GM18507 (cell line): ENCODE measurements at regions not wholly inside any gene's neighbourhood (a gene's known extent, or its start where the extent isn't known, plus 50 kb on each side); places are given as distances from the start of the nearest gene placed in this dataset.

Experiments
- DNase-seq: peaks from one replicate; pipeline ENCODE4 v3.0.0; 2011; ENCODE audit warnings: low read depth; ENCODE audit not compliant: insufficient read length; ENCODE audit errors: extremely low spot score
- FAIRE-seq: peaks from 2 replicates; lab custom pipeline; 2011; peaks lifted over from hg19 to GRCh38; lab: Jason Lieb, UNC

DNA sequence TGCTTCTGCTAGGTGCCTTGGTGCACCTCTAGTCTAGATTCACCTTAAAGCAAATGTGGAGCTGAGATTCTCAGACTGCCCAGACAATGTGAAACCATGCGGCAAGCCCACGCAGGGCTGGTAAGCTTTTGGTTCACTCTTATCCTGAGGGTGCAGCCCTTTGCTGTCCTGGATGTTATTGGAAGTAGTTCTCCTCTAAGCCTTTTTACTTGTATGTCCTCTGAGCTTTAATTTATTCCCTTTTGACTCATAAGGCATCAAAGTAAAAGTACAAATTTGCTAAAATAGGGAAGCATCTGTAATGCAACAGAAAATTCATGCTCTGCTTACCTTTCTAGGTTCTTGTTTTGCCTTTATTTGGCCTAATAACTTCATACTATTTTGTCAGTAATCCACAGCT lies 186.8 kb downstream of the MACC1 start:
- DNase-seq (no peak), FAIRE-seq (peak; percentile 79)

GRCh38 chr7:20026762-20027161 lies 190.4 kb downstream of the MACC1 start:
- DNase-seq (no peak), FAIRE-seq (no peak)

- no peak for DNase-seq
- FAIRE-seq, result peak; percentile 74
Observed at GRCh38 chr7:20021831-20022230, 195.4 kb downstream of the MACC1 start.

DNA sequence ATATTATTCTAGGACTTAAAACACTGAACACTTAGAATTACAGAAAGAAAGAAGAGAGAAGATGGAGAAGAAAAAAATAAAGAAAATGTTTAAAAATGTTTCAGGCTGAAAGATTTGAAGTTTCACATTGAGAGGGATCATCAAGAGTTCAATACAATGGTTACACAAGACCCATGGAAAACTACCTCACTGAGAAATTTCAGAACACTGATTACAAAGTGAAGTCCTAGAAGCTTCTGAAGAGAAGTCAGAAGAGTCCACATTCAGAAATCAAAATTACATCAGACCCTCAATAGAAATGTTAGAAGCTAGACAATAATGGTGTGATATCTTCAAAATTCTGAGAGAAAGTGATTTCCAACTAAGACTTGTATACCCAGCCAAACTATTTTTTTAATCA lies 196.1 kb downstream of the MACC1 start:
- no peak for DNase-seq
- no peak for FAIRE-seq

DNA sequence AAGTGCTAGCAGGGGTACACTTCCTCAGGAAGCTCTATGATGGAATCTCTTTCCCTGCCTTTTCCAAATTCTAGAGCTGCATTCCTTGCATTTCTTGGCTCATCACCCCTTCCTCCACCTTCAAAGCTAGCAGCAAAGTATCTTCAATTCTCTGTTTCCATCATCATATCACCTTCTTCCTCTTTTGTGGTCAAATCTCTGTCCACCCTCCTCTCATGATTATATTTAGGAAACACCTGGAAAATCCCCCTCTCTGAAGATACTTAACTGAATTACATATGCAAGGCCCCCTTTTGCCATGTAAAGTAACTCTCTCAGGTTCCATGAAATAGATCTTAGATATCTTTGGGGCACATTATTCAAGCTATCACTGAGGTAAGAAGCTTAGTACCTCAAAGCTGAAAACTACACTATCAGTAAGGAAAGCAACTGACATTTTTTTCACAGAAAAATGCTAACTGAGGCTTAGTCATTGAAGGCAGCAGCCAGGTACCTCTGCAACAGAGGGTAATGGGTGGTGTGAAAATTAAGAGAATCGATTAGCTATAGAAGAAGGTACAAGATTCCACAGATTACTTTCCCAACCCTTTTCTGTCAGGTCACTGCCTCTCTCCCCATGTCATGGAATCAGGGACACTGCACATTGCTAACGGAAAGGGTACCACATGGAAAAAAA lies 197.3 kb downstream of the MACC1 start:
- FAIRE-seq (peak; percentile 84), DNase-seq (no peak)

- FAIRE-seq (no peak), DNase-seq (no peak)
Observed at GRCh38 chr7:20016669-20017068, 200.5 kb downstream of the MACC1 start.

DNA sequence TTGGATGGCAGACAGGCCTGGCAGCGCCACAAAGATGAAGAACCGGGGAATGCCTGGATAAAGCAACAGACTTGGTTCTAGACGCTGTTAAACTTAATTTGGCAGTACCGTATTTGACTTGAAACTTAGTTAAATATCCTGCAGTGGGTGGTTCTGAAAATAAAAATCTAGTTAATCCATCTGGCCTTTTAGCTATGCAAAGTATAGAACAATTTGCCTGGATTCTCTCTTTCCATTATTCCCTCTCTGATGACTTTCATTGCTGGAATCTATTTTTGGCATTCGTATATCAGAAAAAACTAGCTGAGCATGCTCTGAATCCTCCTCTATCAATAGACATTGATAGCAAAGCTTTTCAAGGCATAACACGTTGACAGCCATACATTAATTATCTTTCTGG lies 203.6 kb downstream of the MACC1 start:
- FAIRE-seq (no peak), DNase-seq (no peak)

DNA sequence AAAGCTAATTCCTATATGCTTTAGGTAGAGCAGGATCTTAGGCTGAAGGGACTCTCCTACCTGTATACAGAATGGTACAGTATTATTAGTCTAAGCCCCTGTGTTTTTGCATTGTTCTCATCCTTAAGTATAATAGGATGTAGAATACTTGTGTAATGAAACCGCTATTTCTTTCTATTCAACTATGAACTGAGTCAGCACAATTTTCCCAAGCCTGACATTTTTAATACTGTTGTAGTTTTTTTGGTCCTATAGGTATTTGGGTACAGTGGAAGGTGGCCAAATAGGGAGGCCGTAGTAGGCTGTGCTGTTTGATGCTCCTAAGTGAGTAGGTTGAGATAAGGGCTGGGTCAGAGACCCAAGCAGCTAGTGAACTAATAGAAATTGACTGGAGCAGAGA lies 205.1 kb downstream of the MACC1 start:
- DNase-seq (no peak), FAIRE-seq (no peak)

GRCh38 chr7:20010877-20011276 lies 206.3 kb downstream of the MACC1 start:
- FAIRE-seq (peak; percentile 18), DNase-seq (no peak)

- FAIRE-seq, result no peak
- no peak for DNase-seq
Observed at GRCh38 chr7:20007510-20007909, 209.7 kb downstream of the MACC1 start.

GRCh38 chr7:20005081-20005480 lies 212.1 kb downstream of the MACC1 start:
- FAIRE-seq (no peak), DNase-seq (no peak)

DNA sequence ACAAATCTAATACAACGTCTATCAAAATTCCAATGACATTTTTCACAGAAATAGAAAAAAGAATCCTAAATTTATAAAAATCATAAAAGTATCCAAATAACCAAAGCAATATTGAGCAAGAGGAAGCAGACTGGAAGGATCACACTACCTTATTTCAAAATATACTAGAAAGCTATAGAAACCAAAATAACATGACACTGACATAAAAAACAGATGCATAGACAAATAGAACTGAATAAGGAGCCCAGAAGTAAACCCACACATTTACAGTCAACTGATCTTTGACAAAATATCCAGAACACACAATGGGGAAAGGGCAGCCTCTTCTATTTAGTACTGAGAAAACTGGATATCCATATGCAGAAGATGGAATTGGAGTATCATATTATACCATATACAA lies 217.5 kb downstream of the MACC1 start:
- DNase-seq (no peak), FAIRE-seq (no peak)

DNA sequence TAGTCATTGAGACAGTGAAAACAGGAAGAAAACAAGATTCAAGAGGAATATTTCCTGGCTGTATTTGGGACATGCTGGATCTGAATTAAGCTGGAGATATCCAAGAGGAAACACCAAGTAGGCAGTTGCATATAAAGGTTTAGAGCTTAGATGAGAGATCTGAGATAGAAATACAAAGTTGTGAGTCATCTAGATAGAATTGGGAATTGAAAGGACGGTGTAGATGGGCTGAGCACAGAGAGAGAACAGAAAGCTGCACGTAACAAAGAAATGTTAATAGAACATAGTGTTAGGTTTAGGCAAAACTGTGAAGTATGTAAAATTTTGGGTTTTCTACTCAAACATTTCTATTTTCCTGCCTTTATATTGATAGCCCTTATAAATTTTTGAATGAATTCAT lies 218.5 kb upstream of the TMEM196 start:
- DNase-seq (no peak), FAIRE-seq (no peak)

DNA sequence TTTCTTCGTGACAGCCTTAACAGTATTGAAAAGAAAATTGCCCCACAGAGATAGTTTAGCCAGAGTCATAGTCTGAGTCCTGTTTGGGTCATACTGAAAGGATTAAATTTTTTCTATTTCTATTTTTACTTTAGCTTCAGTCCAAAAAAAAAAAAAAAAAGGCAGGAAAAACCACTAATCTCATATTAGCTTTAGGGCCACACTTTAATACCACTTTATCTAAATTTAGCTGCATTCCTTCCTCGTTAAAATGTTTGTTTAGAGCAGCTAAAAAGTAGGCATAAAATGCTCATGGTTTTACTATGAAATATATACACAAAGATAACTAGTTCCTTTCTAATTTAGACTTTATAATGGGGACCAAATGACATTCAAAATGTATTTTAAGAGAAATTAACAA lies 216.5 kb upstream of the TMEM196 start:
- FAIRE-seq, result no peak
- DNase-seq, result no peak

- DNase-seq (no peak), FAIRE-seq (no peak)
Observed at GRCh38 chr7:19988860-19989259, 215.4 kb upstream of the TMEM196 start.

- FAIRE-seq (no peak), DNase-seq (no peak)
Observed at GRCh38 chr7:19984231-19984632, 210.8 kb upstream of the TMEM196 start.

GRCh38 chr7:19982841-19983835 lies 209.7 kb upstream of the TMEM196 start:
- peak; percentile 73 for FAIRE-seq
- DNase-seq, result no peak

- DNase-seq (no peak), FAIRE-seq (no peak)
Observed at GRCh38 chr7:19973581-19973980, 200.2 kb upstream of the TMEM196 start.

GRCh38 chr7:19972876-19973275 lies 199.5 kb upstream of the TMEM196 start:
- DNase-seq, result no peak
- FAIRE-seq, result no peak

- no peak for FAIRE-seq
Observed at GRCh38 chr7:19971956-19972355, 198.5 kb upstream of the TMEM196 start.

DNA sequence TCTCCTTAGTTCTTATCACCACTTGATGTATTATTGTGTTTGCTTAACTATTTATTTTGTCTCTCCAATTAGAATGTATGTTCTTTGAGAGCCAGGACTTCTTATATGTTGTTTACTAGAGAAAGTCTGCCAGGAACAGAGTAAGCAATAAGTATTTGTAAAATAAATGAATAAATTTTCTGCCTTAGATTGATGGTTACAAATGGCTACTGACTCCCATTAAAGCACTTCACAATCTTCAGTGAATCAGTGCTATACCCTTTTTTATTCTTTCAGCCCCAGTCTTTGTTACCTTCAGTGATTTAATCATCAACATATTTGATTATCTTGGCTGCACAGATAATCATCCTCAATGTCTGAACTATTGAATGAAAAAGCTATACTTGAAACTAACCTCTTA lies 197.1 kb upstream of the TMEM196 start:
- FAIRE-seq (no peak), DNase-seq (no peak)

More at GRCh38 chr7:19971956-19972355, 198.5 kb upstream of the TMEM196 start:
- no peak for DNase-seq
